K562 (cell line): ENCODE measurements at regions not wholly inside any gene's neighbourhood (a gene's known extent, or its start where the extent isn't known, plus 50 kb on each side); places are given as distances from the start of the nearest gene placed in this dataset.

Experiments
- DPF2 ChIP-seq: fragments of 450-650 bp; IDR thresholded peaks from 2 replicates; pipeline ENCODE4 v1.6.1; 2016
- ETV6 ChIP-seq, 3 experiments: fragments of 150-350 bp in 1 of 3; sonication (generic) in 1 of 3; formaldehyde crosslinking in 1 of 3; IDR thresholded peaks; 2 replicates each; pipeline versions ENCODE4 v1.6.1 to v1.8.0; 2014 to 2022; ENCODE audit warnings: borderline replicate concordance in 2 of 3, low read depth in 2 of 3, antibody characterized with exemption in 1 of 3, low read length in 1 of 3, mild to moderate bottlenecking in 1 of 3, missing genetic modification reagents in 1 of 3
- GABPB1 ChIP-seq: sonication (generic); formaldehyde crosslinking; IDR thresholded peaks from 2 replicates; pipeline ENCODE4 v1.8.0; 2022; ENCODE audit warnings: mild to moderate bottlenecking, missing genetic modification reagents
- MGA ChIP-seq: fragments of 450-650 bp; IDR thresholded peaks from 2 replicates; pipeline ENCODE4 v1.6.1; 2016; ENCODE audit warnings: mild to moderate bottlenecking, moderate library complexity
- PCBP1 ChIP-seq: fragments of 200-400 bp; formaldehyde crosslinking; IDR thresholded peaks from 2 replicates; pipeline ENCODE4 v1.6.1; 2018; ENCODE audit warnings: mild to moderate bottlenecking, low read depth, low read length; ENCODE audit not compliant: poor library complexity, severe bottlenecking
- RBM39 ChIP-seq: fragments of 200-400 bp; formaldehyde crosslinking; optimal IDR thresholded peaks from 2 replicates; pipeline ENCODE3; 2018; ENCODE audit warnings: low read depth, low read length
- ZNF780A ChIP-seq: fragments of 250-450 bp; sonication (Bioruptor Pico); IDR thresholded peaks from 2 replicates; pipeline ENCODE4 v1.5.0; 2021; ENCODE audit warnings: mild to moderate bottlenecking
- TF ChIP-seq, protein P1 (sequence below): sonication (generic); formaldehyde crosslinking; IDR thresholded peaks from 2 replicates; pipeline ENCODE4 v1.8.0; 2022; ENCODE audit warnings: missing genetic modification reagents, mild to moderate bottlenecking, borderline replicate concordance
- TF ChIP-seq, protein P2 (sequence below): fragments of 250-450 bp; sonication (Bioruptor Pico); IDR thresholded peaks from 2 replicates; pipeline ENCODE4 v1.5.0; 2021; ENCODE audit warnings: mild to moderate bottlenecking, moderate library complexity

- TF ChIP-seq MGA, result no peak
- no peak for TF ChIP-seq ZNF780A (CRISPR knock-in tag)
- no peak for TF ChIP-seq GABPB1
- TF ChIP-seq, protein P1, sequence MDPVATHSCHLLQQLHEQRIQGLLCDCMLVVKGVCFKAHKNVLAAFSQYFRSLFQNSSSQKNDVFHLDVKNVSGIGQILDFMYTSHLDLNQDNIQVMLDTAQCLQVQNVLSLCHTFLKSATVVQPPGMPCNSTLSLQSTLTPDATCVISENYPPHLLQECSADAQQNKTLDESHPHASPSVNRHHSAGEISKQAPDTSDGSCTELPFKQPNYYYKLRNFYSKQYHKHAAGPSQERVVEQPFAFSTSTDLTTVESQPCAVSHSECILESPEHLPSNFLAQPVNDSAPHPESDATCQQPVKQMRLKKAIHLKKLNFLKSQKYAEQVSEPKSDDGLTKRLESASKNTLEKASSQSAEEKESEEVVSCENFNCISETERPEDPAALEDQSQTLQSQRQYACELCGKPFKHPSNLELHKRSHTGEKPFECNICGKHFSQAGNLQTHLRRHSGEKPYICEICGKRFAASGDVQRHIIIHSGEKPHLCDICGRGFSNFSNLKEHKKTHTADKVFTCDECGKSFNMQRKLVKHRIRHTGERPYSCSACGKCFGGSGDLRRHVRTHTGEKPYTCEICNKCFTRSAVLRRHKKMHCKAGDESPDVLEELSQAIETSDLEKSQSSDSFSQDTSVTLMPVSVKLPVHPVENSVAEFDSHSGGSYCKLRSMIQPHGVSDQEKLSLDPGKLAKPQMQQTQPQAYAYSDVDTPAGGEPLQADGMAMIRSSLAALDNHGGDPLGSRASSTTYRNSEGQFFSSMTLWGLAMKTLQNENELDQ (CRISPR knock-in tag), result no peak
- no peak for TF ChIP-seq RBM39
- no peak for TF ChIP-seq DPF2
- no peak for TF ChIP-seq PCBP1
- TF ChIP-seq ETV6 (IDR thresholded peaks at IDR 0.05; ENCODE audit: borderline replicate concordance in 1 of 2, low read depth in 2 of 2, low read length in 1 of 2), result no peak
- TF ChIP-seq ETV6 (CRISPR knock-in tag; IDR thresholded peaks at IDR 0.05; ENCODE audit: borderline replicate concordance), result no peak
- TF ChIP-seq, protein P2, sequence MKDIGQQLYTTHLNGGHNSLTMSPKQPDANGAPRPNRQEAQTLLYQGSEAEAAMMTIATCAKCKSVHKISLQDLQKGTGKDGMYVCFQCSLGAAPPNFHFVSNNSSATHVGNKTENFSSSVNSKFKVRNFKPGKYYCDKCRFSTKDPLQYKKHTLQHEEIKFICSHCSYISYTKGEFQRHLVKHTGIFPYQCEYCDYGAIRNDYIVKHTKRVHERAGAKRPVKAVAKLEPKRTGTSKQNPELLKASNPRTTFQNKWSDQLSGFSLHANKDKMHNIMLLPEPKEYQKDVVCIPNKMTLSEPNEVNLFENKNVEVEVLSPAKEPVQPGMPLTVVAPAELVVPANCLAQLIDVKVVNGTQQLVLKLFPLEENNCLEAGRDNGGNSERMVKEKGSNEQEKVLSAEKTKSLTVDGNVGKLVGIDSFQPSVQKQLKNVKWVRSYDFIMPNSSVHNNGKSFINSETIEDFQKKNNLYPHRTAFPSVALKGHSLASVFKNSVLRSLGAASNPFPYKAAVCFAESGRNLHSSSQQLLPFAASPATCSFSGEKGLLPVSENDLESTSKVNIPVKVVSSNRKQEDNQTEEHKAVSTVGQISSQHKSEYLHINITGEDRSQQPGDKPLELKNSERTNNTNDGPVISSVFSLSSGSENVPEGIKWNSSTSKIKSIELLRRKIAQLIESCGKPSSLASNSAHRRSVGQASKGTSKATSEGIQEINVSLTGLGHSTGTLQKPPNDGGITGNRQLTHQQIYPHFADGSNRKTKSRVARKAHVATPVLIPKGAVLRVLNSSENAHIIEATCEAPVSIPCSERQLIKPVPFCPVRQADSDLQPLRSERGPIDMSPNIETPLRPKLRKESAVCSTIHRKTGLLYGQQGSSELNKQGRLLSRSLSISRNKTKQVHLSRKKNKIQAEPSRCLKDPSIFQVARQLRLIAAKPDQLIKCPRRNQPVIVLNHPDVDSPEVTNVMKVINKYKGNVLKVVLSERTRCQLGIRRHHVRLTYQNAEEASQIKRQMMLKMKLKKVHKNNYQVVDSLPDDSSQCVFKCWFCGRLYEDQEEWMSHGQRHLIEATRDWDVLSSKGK, result no peak
These were observed 101.3 kb downstream of the TMCO5A start (continued) for GRCh38 chr15:38035701-38036100.
